Peyer's patch (tissue), 4 donors: ENCODE measurements at regions not wholly inside any gene's neighbourhood (a gene's known extent, or its start where the extent isn't known, plus 50 kb on each side); places are given as distances from the start of the nearest gene placed in this dataset.
A peak's percentile ranks its signal among the peaks of the same experiment; 100 is the strongest.

Experiments
- DNase-seq, 3 donors: peaks; one replicate each; pipeline ENCODE4 v3.0.0-alpha.2; 2017 to 2019
- H3K27ac ChIP-seq, 4 donors: fragments of 200-600 bp; sonication (generic); one replicate each; pipeline ENCODE4 v1.5.1; 2016 to 2019
- H3K27me3 ChIP-seq, 2 donors: fragments of 200-600 bp; sonication (generic); one replicate each; pipeline ENCODE4 v1.5.1; 2019
- H3K36me3 ChIP-seq, 3 donors: fragments of 200-600 bp; sonication (generic); one replicate each; pipeline ENCODE4 v1.5.1; 2016 to 2019
- H3K4me1 ChIP-seq, 4 donors: fragments of 200-600 bp; sonication (generic); one replicate each; pipeline ENCODE4 v1.5.1; 2016 to 2019
- H3K4me3 ChIP-seq, 4 donors: fragments of 200-600 bp; sonication (generic); 1 replicate in 3 of 4; 2 replicates in 1 of 4; pipeline ENCODE4 v1.5.1; 2016 to 2019; ENCODE audit warnings: mild to moderate bottlenecking in 1 of 4
- H3K9me3 ChIP-seq, 4 donors: fragments of 200-600 bp; sonication (generic); one replicate each; pipeline ENCODE4 v1.5.1; 2016 to 2019; ENCODE audit warnings: mild to moderate bottlenecking in 1 of 4
- CTCF ChIP-seq, 6 experiments: fragments of 450-650 bp in 4 of 6; fragments of 200-600 bp in 2 of 6; sonication (generic) in 1 of 6; IDR thresholded peaks; one replicate each; pipeline ENCODE4 v1.5.1; 2017 to 2019; ENCODE audit warnings: antibody characterized with exemption in 6 of 6, mild to moderate bottlenecking in 3 of 6, moderate library complexity in 1 of 6
- POLR2A ChIP-seq, 2 donors: fragments of 450-650 bp; IDR thresholded peaks; one replicate each; pipeline ENCODE4 v1.5.1; 2017; ENCODE audit warnings: antibody characterized with exemption in 2 of 2, mild to moderate bottlenecking in 2 of 2, moderate library complexity in 2 of 2

- DNase-seq: peak in 1 of 3 donors; percentile 80
- no peak overlapping the region for H3K4me3 ChIP-seq
- TF ChIP-seq POLR2A (IDR thresholded peaks at IDR 0.05) (no peak), CTCF (IDR thresholded peaks at IDR 0.05) (no peak)
- no peaks in the 10 kb centered on the region for H3K27me3 ChIP-seq
- H3K36me3 ChIP-seq: no peaks in the 10 kb centered on the region
- peak overlapping the region in 2 of 4 donors; percentile 12 to 77 for H3K27ac ChIP-seq
- peaks cover 0 to 10% (median 6%) of the 10 kb centered on the region in 4 donors for H3K4me1 ChIP-seq
- no peaks in the 10 kb centered on the region for H3K9me3 ChIP-seq
Measured at GRCh38 chr5:173693670-173694069, 77.2 kb upstream of the BOD1 start.

DNA sequence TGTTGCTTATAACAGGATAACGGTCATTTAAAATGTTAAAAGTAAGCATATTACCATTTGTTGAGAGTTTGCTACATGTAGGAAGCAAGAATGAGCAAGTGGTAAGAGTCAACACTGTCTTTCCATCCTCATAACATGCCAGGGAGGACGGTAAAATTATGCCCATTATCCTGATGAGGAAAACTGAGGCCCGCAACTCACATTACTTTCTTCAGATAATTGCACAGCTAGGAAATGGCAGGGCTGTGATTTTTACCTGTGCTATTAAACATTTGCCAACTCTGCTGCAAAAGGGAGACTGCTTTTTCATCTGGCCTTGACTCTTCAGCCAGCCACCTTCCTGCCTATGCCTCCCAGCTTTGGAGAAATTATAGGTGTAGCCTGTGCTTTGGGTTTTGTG is 79.8 kb upstream of the BOD1 start:
- Histone ChIP-seq H3K9me3 (no peaks in the 10 kb centered on the region), H3K36me3 (no peaks in the 10 kb centered on the region), H3K4me1 (no peaks in the 10 kb centered on the region), H3K27ac (no peak overlapping the region), H3K4me3 (no peak overlapping the region), H3K27me3 (no peaks in the 10 kb centered on the region)
- TF ChIP-seq POLR2A (IDR thresholded peaks at IDR 0.05): no peak
- TF ChIP-seq CTCF (IDR thresholded peaks at IDR 0.05): no peak
- no peak for DNase-seq

GRCh38 chr5:173697931-173698579 is 81.6 kb upstream of the BOD1 start:
- Histone ChIP-seq H3K27ac (peak overlapping the region in 1 of 4 donors; percentile 0), H3K9me3 (no peaks in the 10 kb centered on the region), H3K4me3 (no peak overlapping the region), H3K4me1 (no peaks in the 10 kb centered on the region), H3K36me3 (no peaks in the 10 kb centered on the region), H3K27me3 (no peaks in the 10 kb centered on the region)
- peak in 2 of 3 donors; percentile 45 to 58 for DNase-seq
- TF ChIP-seq POLR2A (IDR thresholded peaks at IDR 0.05): no peak
- no peak for TF ChIP-seq CTCF (IDR thresholded peaks at IDR 0.05)

DNA sequence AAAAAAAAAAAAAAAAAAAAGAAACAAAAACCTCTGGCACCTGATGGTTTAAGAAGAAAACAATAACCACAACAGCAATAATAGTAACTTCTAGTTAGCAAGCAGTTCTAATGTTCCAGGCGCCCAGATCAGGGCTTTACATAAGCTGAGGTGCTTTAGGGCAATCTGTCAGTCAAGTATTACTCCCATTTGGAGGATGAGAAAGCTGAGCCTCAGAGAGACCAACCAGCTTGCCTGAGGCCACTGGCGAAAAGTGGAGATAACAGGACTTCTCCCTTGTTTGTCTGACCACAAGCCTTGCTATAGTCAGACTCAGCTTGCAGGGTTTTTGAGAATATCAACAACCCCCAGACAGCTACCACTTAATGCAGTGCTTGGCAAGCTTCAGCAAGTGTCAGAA is 83.5 kb upstream of the BOD1 start:
- no peaks in the 10 kb centered on the region for H3K36me3 ChIP-seq
- H3K27me3 ChIP-seq: no peaks in the 10 kb centered on the region
- no peaks in the 10 kb centered on the region for H3K4me1 ChIP-seq
- TF ChIP-seq POLR2A (IDR thresholded peaks at IDR 0.05) (no peak), CTCF (IDR thresholded peaks at IDR 0.05) (no peak)
- no peak for DNase-seq
- no peaks in the 10 kb centered on the region for H3K9me3 ChIP-seq
- H3K27ac ChIP-seq: no peak overlapping the region
- H3K4me3 ChIP-seq: no peak overlapping the region

GRCh38 chr5:173703466-173703865 is 87.0 kb upstream of the BOD1 start:
- no peak for DNase-seq
- TF ChIP-seq POLR2A (IDR thresholded peaks at IDR 0.05) (no peak), CTCF (IDR thresholded peaks at IDR 0.05) (no peak)
- H3K27me3 ChIP-seq: no peaks in the 10 kb centered on the region
- no peak overlapping the region for H3K4me3 ChIP-seq
- H3K4me1 ChIP-seq: peaks cover 0 to 7% (median 0%) of the 10 kb centered on the region in 4 donors
- no peak overlapping the region for H3K27ac ChIP-seq
- no peaks in the 10 kb centered on the region for H3K36me3 ChIP-seq
- no peaks in the 10 kb centered on the region for H3K9me3 ChIP-seq
